H1 (cell line): ENCODE measurements at regions not wholly inside any gene's neighbourhood (a gene's known extent, or its start where the extent isn't known, plus 50 kb on each side); places are given as distances from the start of the nearest gene placed in this dataset.

Source experiments
- CTCF ChIA-PET: fragments of 300-600 bp; sonication (Branson Sonifier 250); formaldehyde crosslinking; loops from one replicate; lab custom pipeline; 2021; ENCODE audit not compliant: partially characterized antibody; lab: Charles Lee
- POLR2A ChIA-PET: fragments of 300-600 bp; sonication (Branson Sonifier 250); formaldehyde crosslinking; loops from one replicate; lab custom pipeline; 2021; ENCODE audit warnings: inconsistent platforms; ENCODE audit not compliant: partially characterized antibody; lab: Charles Lee
- DNase-seq, 2 experiments: peaks; one replicate each; pipeline versions ENCODE4 v3.0.0 to v3.0.0-alpha.2; 2010 to 2022; ENCODE audit warnings: low spot score in 2 of 2, low read depth in 1 of 2, mixed read lengths in 1 of 2
- FAIRE-seq: peaks from 2 replicates; lab custom pipeline; 2011; peaks lifted over from hg19 to GRCh38; lab: Jason Lieb, UNC
- H2AFZ ChIP-seq: 2 replicates; pipeline ENCODE4 v1.8.1; 2012; ENCODE audit warnings: low read length, inconsistent platforms
- H2AK5ac ChIP-seq: 2 replicates; pipeline ENCODE4 v1.6.1; 2013; ENCODE audit warnings: low read depth, low read length
- H2BK120ac ChIP-seq: replicated peaks from 2 replicates; pipeline ENCODE3; 2013; ENCODE audit warnings: low read depth, low read length, inconsistent platforms
- H2BK12ac ChIP-seq: 2 replicates; pipeline ENCODE4 v1.6.1; 2013; ENCODE audit warnings: low read depth, low read length
- H2BK15ac ChIP-seq: 2 replicates; pipeline ENCODE4 v1.6.1; 2013; ENCODE audit warnings: low read length
- H2BK20ac ChIP-seq: 2 replicates; pipeline ENCODE4 v1.6.1; 2013; ENCODE audit warnings: low read length
- H2BK5ac ChIP-seq: 2 replicates; pipeline ENCODE4 v1.6.1; 2013; ENCODE audit warnings: low read depth, low read length
- H3K14ac ChIP-seq: 2 replicates; pipeline ENCODE4 v1.6.1; 2013; ENCODE audit warnings: inconsistent platforms; ENCODE audit not compliant: insufficient read length
- H3K18ac ChIP-seq: 2 replicates; pipeline ENCODE4 v1.6.1; 2013; ENCODE audit warnings: low read length; ENCODE audit errors: extremely low read depth
- H3K23ac ChIP-seq: 2 replicates; pipeline ENCODE4 v1.6.1; 2013; ENCODE audit warnings: inconsistent platforms; ENCODE audit not compliant: insufficient read length
- H3K23me2 ChIP-seq: 2 replicates; pipeline ENCODE4 v1.6.1; 2013; ENCODE audit warnings: low read depth, low read length
- H3K27ac ChIP-seq: 2 replicates; pipeline ENCODE4 v1.6.1; 2011; ENCODE audit warnings: low read depth, low read length, inconsistent platforms
- H3K27me3 ChIP-seq, 4 experiments: replicated peaks in 1 of 4; 1 replicate in 1 of 4; 2 replicates in 3 of 4; pipeline versions ENCODE4 v1.6.1 to v1.8.1; 2011 to 2013; ENCODE audit warnings: low read length in 3 of 4, mild to moderate bottlenecking in 3 of 4, inconsistent platforms in 2 of 4, mixed read lengths in 2 of 4, moderate library complexity in 1 of 4; ENCODE audit not compliant: control insufficient read depth in 3 of 4, insufficient read depth in 3 of 4; ENCODE audit errors: extremely low read depth in 1 of 4
- H3K36me3 ChIP-seq, 4 experiments: 2 replicates each; pipeline versions ENCODE4 v1.6.1 to v1.8.1; 2011 to 2013; ENCODE audit warnings: mild to moderate bottlenecking in 4 of 4, low read length in 3 of 4, moderate library complexity in 2 of 4, control low read depth in 1 of 4, inconsistent platforms in 1 of 4; ENCODE audit not compliant: insufficient read depth in 4 of 4, control insufficient read depth in 2 of 4
- H3K4ac ChIP-seq: replicated peaks from 2 replicates; pipeline ENCODE3; 2013; ENCODE audit warnings: low read length, low read depth, mixed read lengths, inconsistent platforms; ENCODE audit not compliant: insufficient read length
- H3K4me1 ChIP-seq, 4 experiments: replicated peaks in 1 of 4; 1 replicate in 1 of 4; 2 replicates in 3 of 4; pipeline versions ENCODE4 v1.6.1 to v1.8.1; 2011 to 2013; ENCODE audit warnings: low read length in 3 of 4, inconsistent platforms in 2 of 4, mixed read lengths in 1 of 4; ENCODE audit not compliant: insufficient read depth in 4 of 4, control insufficient read depth in 3 of 4
- H3K4me2 ChIP-seq, 2 experiments: 2 replicates each; pipeline versions ENCODE4 v1.6.1 to v1.8.1; 2011 to 2013; ENCODE audit warnings: low read depth in 2 of 2, low read length in 2 of 2, control low read depth in 1 of 2, inconsistent platforms in 1 of 2, mild to moderate bottlenecking in 1 of 2; ENCODE audit not compliant: insufficient read depth in 1 of 2
- H3K4me3 ChIP-seq, 4 experiments: fragments of 200-600, 300-600 bp in 1 of 4; sonication (generic), shearing (Covaris generic), sonication (Bioruptor Twin) in 1 of 4; 2 replicates each; pipeline versions ENCODE4 v1.5.1 to v1.8.1; 2011 to 2016; ENCODE audit warnings: low read length in 4 of 4, low read depth in 3 of 4, control low read depth in 2 of 4, inconsistent platforms in 2 of 4, mild to moderate bottlenecking in 2 of 4, mixed read lengths in 1 of 4, moderate library complexity in 1 of 4; ENCODE audit not compliant: insufficient read depth in 2 of 4; ENCODE audit errors: extremely low read depth in 1 of 4
- H3K56ac ChIP-seq: replicated peaks from 2 replicates; pipeline ENCODE3; 2013; ENCODE audit warnings: low read depth, mild to moderate bottlenecking, mixed read lengths, low read length, inconsistent platforms; ENCODE audit not compliant: insufficient read length
- H3K79me1 ChIP-seq: 2 replicates; pipeline ENCODE4 v1.6.1; 2013; ENCODE audit warnings: low read depth, low read length, control low read depth
- H3K79me2 ChIP-seq, 2 experiments: 2 replicates each; pipeline versions ENCODE4 v1.6.1 to v1.8.1; 2012 to 2013; ENCODE audit warnings: low read length in 2 of 2, mild to moderate bottlenecking in 2 of 2, inconsistent platforms in 1 of 2; ENCODE audit not compliant: insufficient read depth in 2 of 2, control insufficient read depth in 1 of 2
- H3K9ac ChIP-seq, 4 experiments: replicated peaks in 1 of 4; 1 replicate in 1 of 4; 2 replicates in 3 of 4; pipeline versions ENCODE4 v1.6.1 to v1.8.1; 2011 to 2013; ENCODE audit warnings: low read depth in 3 of 4, low read length in 3 of 4, control low read depth in 2 of 4, mild to moderate bottlenecking in 2 of 4, moderate library complexity in 2 of 4, inconsistent platforms in 1 of 4; ENCODE audit errors: extremely low read depth in 1 of 4
- H3K9me3 ChIP-seq, 2 experiments: 2 replicates each; pipeline versions ENCODE4 v1.6.1 to v1.8.1; 2012 to 2013; ENCODE audit warnings: mild to moderate bottlenecking in 2 of 2, moderate library complexity in 2 of 2, control low read depth in 1 of 2, inconsistent platforms in 1 of 2, low read depth in 1 of 2, low read length in 1 of 2, mixed read lengths in 1 of 2; ENCODE audit not compliant: insufficient read depth in 2 of 2
- H4K20me1 ChIP-seq, 2 experiments: replicated peaks in 1 of 2; 2 replicates each; pipeline versions ENCODE3 to v1.8.1; 2011 to 2013; ENCODE audit warnings: inconsistent platforms in 2 of 2, low read length in 2 of 2, mild to moderate bottlenecking in 1 of 2; ENCODE audit not compliant: insufficient read depth in 2 of 2, control insufficient read depth in 1 of 2
- H4K5ac ChIP-seq: 2 replicates; pipeline ENCODE4 v1.6.1; 2013; ENCODE audit warnings: low read length, low read depth, mixed read lengths, inconsistent platforms; ENCODE audit not compliant: insufficient read length
- H4K8ac ChIP-seq: 2 replicates; pipeline ENCODE4 v1.8.0; 2013; ENCODE audit warnings: mild to moderate bottlenecking, moderate library complexity, low read length, inconsistent platforms; ENCODE audit not compliant: insufficient read depth; ENCODE audit errors: extremely low read depth
- H4K91ac ChIP-seq: replicated peaks from 2 replicates; pipeline ENCODE3; 2013; ENCODE audit warnings: low read length, mixed read lengths, inconsistent platforms; ENCODE audit not compliant: insufficient read length
- RXRA ChIP-seq: IDR thresholded peaks from 2 replicates; pipeline ENCODE4 v1.6.1; 2011; ENCODE audit warnings: low read depth, mild to moderate bottlenecking, low read length, moderate library complexity; ENCODE audit not compliant: insufficient read depth
- SIN3A ChIP-seq, 2 experiments: IDR thresholded peaks in 1 of 2; conservative IDR thresholded peaks in 1 of 2; 2 replicates each; pipeline ENCODE4 v1.6.1; 2011 to 2012; ENCODE audit warnings: low read length in 2 of 2, improper control_type of control experiment in 1 of 2, low read depth in 1 of 2, mild to moderate bottlenecking in 1 of 2
- WGBS, 2 experiments: shearing (Covaris generic) in 1 of 2; methylation state at CpG; one replicate each; pipeline versions ENCODE4 v1.1.6 to v1.1.7; 2013 to 2015; ENCODE audit warnings: low lambda C conversion rate in 2 of 2, mixed read lengths in 2 of 2, inconsistent platforms in 1 of 2, low coverage in 1 of 2, missing lambda C conversion rate in 1 of 2; ENCODE audit not compliant: insufficient replicate concordance in 2 of 2, insufficient coverage in 1 of 2, insufficient read length in 1 of 2; ENCODE audit errors: extremely low coverage in 1 of 2, missing lambda C conversion rate in 1 of 2; 5-methylcytosine and 5-hydroxymethylcytosine counted together

GRCh38 chr1:186574926-186575325, 105.3 kb downstream of the PTGS2 start:
- ChIA-PET POLR2A (no interaction called here), CTCF (no interaction called here)
- no peak overlapping the region for H3K4me3 ChIP-seq
- no peak overlapping the region for H3K9ac ChIP-seq
- H3K27me3 ChIP-seq: no peaks in the 10 kb centered on the region
- no peak overlapping the region for H4K91ac ChIP-seq
- no peaks in the 10 kb centered on the region for H4K20me1 ChIP-seq
- TF ChIP-seq SIN3A (conservative IDR thresholded peaks at IDR 0.05 in 1 of 2, IDR thresholded peaks at IDR 0.05 in 1 of 2; ENCODE audit: low read depth in 1 of 2, low read length in 2 of 2) (no peak), RXRA (no peak)
- no peak overlapping the region for H3K27ac ChIP-seq
- H3K79me1 ChIP-seq: no peaks in the 10 kb centered on the region
- no peak overlapping the region for H2BK15ac ChIP-seq
- no peak overlapping the region for H2BK12ac ChIP-seq
- no peak overlapping the region for H2AK5ac ChIP-seq
- no peak overlapping the region for H3K23ac ChIP-seq
- no peak overlapping the region for H2BK120ac ChIP-seq
- H3K36me3 ChIP-seq: no peaks in the 10 kb centered on the region
- no peak overlapping the region for H2BK5ac ChIP-seq
- no peak overlapping the region for H4K5ac ChIP-seq
- H4K8ac ChIP-seq: no peak overlapping the region
- H3K56ac ChIP-seq: no peak overlapping the region
- H3K4me2 ChIP-seq: no peak overlapping the region
- WGBS, 2 experiments: 95% methylated on average over 1 of the region's 1 CpG; no CpG with 5 or more reads in 1 of the 2 experiments
- H3K4ac ChIP-seq: no peak overlapping the region
- DNase-seq: no peak
- H3K23me2 ChIP-seq: no peaks in the 10 kb centered on the region
- no peak overlapping the region for H2BK20ac ChIP-seq
- H3K14ac ChIP-seq: no peak overlapping the region
- no peak overlapping the region for H2AFZ ChIP-seq
- no peak for FAIRE-seq
- H3K9me3 ChIP-seq: no peaks in the 10 kb centered on the region
- H3K4me1 ChIP-seq: no peaks in the 10 kb centered on the region
- no peak overlapping the region for H3K18ac ChIP-seq
- H3K79me2 ChIP-seq: no peaks in the 10 kb centered on the region
